GM19455 (cell line): ENCODE measurements at regions not wholly inside any gene's neighbourhood (a gene's known extent, or its start where the extent isn't known, plus 50 kb on each side); places are given as distances from the start of the nearest gene placed in this dataset.

Source experiments
- ATAC-seq: cut with Tn5 transposase; IDR thresholded peaks from one replicate; pipeline ENCODE4 v1.9.1; 2021; ENCODE audit not compliant: unreplicated experiment

DNA sequence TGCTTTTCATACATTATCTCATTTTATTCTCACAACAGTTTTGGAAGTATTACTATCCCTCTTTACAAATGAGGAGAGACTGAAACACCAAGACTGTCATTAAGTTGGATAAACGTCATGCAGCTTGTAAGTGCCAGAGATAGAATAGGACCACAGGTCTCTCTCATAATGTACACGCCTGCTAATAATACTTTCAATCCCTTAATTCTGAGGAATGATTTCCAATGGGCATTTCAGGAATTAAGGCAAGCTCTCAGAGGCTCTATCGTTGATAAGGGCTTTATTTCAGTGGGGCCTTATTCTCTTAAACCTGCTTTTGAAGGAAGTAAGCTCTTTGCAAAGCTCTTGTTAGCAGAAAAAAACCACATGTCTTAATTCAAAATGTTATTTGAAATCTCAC lies 229.1 kb downstream of the NFKBIZ start:
- no peak for ATAC-seq

DNA sequence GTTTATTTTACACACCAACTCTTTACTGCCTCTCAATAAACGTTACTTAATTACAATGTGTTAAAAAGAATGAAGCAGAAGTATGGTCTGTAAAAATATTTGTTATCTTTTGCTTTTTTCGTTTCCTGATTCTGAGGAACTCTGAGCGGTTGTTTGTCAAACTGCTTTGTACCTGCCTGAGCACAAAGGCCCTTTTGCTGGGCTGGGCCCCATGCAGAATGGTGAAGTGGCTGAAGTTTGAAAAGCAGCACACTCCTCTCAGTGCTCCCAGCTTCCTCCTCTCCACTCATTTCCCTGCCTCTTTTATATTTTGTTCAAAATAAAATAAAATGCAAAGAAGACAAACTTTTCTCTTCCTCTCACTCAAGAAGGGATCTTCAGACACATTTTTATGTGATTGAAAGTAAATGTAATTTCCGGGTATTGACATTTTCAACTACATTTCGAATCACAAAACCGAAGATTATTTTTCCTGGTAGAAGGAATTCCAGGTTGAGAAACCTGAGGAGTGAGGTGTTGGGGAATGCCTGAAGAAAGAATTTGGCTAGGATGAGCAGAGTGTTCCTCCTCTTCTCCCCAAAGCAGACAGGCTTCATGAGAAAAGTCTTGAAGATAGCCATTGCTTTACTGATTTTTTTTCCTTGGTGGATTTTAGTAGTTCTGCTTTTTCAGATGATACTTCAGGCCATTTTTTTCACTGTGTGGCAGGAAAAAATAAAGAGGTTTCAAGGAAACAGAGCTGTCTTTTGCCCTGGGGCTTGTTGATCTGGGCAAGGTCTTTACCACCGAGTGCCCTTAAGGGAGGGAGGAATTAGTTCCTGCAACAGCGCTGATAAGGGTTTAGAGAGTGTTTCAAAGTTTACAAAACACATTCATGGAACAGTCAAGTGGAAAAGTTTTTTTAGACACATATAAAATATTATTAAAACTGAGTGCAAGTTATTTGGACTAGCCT lies 229.8 kb downstream of the NFKBIZ start:
- no peak for ATAC-seq

DNA sequence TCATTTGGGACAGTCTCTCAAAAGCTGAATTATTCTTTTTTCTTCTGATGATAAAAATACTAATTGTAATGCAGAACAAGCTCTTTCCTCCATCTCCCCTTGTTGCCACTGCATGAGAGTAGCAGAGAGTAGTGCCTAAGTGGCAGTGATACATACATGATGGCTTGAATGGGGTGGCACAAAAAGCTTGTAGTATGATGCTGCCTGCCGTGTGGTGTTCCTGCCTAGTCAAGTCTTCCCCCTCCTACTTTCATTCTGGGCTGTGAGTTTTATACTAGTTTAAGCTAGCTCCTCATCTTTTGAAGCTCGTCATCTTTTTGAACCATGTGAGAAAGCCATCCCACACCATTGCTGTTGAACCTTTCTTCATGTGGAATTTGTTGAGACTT lies 230.5 kb downstream of the NFKBIZ start:
- no peak for ATAC-seq

DNA sequence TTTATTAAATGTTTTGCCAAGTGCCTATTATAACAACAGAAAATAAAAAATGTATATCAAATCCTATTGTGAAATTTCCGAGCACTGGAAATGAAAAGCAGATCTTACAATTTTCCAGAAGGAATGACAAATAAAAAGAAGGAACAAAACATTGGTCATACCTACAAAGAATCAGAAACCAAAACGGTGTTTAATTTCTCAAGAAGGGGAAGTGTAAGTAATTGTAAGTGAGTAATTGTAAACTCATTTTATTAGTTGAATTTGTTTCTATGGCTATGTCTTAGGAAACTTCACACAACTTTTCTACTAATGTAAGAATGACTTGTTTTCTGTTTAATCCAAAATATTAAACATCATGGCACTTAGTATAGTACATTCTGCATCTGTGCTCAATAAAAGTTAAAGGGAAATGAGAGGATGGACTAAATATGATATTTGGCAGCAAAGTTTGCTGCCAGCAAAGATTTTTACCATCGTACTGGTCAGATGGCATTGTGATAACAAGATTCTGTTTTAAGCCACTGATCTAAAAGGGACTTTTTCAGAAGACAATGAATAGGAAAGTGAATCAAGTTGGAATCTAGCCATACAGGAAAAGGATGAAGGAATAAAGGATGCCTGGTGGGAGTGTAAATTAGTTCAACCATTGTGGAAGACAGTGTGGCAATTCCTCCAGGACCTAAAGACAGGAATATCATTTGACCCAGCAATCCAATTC lies 232.4 kb downstream of the NFKBIZ start:
- ATAC-seq: no peak

DNA sequence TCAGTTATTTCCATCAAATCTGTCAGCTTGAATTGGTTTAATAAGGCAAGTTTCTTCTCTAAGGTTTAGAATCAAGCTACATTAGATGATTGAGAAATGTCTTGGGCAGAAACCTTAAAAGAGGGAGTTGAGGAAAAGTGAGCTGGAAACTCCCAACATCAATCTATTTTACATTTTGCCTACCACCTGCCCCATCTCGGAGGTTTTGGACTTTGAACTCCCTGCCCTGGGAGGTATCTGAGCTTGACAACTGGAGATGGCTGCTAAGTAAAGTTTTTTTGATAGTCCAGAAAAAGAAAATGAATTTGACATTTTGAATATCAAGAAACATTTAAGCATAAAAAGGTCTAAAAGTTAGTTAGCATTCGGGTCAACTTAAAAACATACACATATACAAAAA lies 234.2 kb downstream of the NFKBIZ start:
- ATAC-seq: no peak

DNA sequence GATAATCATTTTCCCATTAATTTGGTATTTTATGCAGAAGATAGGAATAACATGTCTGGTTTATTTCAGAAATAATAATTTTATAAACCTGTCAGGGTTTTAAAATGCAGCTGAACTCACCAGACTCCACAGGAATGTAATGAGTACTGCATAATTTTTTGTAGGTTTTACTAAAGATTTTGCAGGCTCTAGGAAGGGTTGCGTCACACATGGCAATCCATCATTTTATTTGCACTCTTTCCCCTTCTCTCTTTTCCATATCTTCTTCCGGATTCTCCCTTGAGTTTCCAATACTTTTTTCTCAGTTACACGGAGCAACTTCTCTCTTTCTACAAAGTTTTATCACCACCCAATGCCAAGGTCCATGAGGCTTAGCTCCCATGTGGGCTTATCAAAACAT lies 234.7 kb downstream of the NFKBIZ start:
- no peak for ATAC-seq

DNA sequence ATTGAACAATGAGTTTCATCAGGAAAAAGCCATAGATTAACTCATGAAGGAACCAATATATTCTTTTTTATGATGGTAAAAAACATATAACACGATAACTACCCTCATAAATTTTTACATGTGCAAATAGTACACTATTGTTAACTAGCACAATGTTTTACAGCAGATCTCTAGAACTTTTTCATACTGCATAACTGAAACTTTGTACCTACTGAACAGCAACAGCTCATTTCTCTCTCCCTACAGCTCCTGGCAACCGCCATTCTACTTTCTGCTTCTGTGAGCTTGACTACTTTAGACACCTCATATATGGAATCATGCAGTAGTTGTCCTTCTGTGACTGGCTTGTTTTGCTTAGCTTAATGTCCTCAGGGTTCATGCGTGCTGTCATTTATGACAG lies 235.4 kb downstream of the NFKBIZ start:
- ATAC-seq: no peak

DNA sequence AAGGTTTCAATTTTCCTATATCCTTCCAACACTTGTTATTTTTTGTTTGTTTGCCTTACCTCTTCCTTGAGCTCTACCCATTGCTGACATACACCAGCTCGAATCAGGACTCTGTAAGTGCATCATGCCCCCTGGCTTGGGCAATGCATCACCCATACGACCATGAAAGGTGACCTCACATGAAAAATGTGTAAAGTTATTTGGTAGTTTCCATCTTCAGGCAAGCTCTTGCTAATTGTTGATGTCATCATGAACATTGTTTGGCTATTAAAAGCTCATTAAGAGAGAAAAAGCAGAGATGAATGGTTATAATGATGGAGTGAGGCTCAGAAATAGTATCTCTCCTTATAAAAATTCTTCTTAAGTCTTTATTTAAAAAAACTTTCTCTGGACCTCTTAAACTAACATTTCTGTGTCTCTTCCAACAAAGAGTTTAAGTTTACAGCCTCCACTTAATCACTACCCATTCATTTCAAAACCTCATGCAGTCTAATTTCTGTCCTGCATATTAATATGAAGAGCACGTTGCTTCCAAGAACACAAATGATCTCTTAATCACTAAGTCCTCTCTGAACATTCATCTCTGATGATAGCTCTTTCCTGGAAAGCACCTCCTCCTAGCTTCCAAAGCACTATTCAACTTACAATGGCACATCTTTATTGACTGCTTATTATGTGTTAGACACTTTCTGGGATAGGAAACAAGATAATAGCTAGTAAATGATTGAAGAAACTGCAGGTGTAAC lies 236.3 kb downstream of the NFKBIZ start:
- ATAC-seq: no peak

DNA sequence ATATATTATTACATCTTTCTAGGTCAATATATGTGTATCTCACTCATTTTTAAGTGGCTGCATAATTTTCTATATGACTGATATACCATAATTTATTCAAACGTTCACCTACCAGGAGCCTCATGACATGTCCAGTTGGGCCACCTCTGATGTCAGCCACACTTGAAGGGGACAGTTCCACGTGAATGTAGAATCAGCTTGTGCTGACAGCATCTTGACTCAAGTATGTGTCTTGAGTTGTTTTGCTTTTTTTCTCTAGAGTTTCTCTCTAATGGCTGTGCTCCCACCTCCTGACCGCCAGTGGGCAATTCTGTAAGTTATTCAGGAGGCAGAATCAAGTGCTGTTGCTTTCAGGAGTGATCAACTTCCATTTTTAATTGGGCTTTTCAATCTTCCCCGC lies 237.9 kb downstream of the NFKBIZ start:
- ATAC-seq: no peak

DNA sequence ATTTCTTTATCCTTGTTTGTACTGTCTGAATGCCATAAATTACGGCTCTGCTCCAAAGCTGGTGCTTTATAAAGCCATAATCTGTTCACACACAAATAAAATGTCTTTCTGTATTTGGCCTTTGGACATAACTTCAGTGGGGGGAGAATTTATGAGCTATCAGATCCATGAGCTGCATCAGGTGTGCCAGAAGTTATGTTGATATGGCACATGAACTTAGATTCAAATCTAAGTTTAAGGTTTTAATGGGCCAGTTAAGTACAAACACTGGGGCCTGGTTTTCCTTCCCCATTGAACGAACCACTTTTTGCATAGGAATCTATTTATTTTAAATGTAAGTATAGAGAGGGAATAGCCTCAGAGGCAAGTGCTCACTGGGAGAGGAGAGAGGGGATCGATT lies 239.9 kb downstream of the NFKBIZ start:
- no peak for ATAC-seq

DNA sequence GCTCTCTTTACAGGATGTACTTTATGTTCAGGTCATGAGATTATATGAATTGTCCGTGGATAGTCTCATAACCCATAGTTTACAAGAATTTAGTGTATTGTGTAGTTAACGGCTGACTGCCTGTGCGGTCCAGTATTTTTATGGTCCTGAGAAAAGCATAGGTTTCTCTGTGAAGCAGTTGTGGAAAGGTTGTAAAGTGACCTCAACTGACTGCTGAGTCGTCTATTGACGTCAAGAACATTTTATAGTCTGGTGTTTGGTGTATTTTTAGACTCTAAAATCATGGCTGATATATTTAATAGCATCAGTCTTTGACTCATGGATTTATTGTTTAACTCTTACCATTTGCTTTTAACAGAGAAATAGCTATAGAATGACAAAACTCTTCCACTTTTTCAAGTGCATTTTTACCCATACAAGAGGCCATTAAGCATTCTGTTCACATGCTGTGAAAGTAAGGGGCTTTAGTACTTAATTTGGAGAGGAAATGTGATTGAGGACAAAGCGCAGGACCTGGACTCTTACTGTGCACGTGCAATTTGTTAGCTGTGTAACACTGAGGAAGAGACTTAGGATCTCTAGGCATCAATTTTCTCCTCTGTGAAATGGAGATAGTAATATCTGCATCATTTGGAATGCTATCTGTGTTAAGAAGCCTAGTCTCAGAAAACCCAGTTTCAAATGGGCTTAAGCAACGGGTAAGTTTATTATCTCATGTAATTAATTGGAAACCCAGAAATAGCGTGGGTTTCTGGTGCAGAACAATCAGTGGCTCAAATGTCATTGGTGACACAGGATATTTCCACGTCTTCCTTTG lies 240.8 kb downstream of the NFKBIZ start:
- no peak for ATAC-seq

DNA sequence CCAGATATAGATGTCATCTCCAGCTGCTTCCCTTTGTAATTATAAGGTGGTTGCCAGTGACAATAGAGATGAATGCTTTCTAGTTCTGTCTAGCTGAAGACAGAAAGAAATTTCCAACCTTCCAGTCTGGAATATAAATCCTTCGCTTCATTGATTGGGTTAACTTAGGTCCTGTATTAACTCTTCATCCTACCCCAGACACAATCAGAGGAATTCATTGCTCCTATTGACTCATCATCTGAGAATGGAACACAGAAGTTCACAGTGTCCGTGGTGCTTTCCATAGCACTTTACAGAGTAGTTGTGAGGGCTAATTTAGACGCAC lies 241.4 kb downstream of the NFKBIZ start:
- no peak for ATAC-seq

DNA sequence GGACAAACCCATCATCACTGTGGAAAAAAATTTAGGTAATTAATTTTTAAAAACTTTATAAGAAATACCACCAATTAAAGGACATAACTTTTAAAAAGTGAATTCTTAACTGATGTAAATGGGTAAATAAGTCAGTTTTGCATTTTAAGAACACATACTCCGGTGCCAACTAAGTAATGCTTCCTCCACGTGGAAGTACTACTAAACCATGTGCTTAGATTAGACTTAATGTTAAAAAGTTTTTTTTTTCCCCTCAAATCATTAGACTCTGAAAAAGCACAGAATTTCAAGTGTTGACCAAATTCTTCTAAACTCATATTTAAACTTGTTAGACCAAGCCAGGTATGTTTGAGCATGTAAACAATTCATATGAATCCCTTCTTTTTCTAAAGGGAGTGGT lies 242.0 kb downstream of the NFKBIZ start:
- ATAC-seq: no peak

DNA sequence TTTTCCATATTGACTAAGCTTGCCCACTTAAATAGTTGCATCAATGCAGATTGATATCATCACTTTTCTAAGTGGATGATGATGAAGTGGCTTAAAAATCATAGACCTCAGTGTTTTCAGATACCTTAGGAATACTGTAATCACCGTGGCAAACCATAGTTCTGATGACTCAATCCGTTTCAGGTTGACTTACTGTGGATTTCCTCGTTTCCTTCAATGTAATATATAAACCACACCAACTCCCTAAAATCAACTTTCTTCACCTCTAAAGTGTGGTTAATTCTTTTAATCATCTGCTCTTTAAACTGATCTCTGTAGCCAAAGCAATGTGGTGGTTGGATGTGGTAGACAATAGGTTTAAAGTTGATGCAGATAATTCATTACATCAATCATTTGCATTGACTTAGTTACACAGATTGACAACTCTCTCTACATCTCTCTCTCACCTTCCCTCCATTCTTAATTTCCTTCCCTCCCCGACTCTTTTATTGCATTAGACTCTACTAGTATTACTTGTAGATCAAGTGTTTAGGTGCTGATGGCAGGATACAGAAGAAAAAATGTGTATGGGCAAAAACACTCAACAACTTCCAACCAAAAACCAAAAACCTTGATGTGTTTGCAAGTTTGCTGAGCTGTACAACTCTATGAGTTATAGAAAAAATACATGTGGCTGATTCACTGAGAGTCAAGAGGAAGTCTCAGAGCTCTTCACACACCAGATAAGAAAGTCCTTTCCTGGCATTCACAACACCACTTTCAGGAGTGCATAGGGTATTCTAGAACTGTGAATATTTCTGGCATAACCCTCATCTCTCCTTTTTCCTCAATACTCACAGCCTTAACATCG lies 243.5 kb downstream of the NFKBIZ start:
- no peak for ATAC-seq

DNA sequence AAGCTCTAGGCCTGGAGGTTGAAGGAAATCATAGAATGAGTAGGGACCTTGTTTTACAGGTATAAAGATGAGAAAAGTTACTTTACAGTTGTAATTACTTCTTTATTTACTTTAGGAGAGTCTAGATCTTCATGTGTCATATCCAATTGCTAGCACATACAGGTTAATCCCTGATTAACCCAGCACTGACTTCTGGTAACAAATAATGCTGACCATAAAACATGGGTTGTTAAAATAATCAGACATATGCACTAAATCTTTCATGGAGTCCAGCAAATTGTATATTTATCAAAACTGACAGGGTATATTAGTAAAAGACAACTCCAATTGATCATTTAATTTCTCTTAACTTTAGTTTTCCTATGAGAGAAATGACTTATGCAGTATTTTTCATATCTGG lies 245.2 kb downstream of the NFKBIZ start:
- ATAC-seq: no peak

DNA sequence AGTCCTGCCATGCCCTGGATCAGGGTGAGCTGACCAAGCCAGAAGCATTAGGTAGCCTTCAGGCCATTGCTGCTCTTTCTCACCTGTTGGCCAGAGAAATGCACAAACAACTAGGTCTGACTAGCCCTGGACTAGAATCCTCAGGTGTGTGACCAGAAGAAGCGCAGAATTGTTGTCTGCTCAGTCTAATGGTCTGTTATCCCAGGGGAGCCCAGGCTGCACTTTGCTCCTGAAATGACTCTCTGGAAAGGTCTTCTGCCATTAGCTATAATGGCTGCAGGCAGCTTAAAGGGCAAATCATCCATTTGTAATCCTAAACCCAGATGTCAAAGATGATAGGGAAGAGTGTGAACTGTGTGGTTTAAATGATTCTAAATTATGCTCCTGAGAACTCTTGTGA lies 246.1 kb downstream of the NFKBIZ start:
- ATAC-seq: no peak

DNA sequence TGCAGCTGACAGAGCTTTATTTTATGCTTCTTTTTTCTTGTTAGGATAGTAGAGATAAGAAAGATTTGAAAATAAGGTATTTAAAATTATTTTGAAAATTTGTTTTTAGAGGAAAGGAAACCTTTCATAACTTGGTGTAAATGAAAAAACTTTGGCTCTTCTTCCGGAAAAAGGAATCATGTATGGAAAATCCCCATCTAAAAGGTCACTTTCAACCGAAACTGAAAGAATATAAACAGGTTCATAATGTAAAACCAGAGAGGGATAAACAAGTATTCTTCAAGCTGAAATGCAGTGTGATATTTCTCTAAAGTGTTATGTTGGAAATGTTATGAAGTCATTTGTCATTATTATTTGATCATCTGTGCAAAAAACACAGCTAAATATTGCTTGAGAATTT lies 246.8 kb downstream of the NFKBIZ start:
- no peak for ATAC-seq

DNA sequence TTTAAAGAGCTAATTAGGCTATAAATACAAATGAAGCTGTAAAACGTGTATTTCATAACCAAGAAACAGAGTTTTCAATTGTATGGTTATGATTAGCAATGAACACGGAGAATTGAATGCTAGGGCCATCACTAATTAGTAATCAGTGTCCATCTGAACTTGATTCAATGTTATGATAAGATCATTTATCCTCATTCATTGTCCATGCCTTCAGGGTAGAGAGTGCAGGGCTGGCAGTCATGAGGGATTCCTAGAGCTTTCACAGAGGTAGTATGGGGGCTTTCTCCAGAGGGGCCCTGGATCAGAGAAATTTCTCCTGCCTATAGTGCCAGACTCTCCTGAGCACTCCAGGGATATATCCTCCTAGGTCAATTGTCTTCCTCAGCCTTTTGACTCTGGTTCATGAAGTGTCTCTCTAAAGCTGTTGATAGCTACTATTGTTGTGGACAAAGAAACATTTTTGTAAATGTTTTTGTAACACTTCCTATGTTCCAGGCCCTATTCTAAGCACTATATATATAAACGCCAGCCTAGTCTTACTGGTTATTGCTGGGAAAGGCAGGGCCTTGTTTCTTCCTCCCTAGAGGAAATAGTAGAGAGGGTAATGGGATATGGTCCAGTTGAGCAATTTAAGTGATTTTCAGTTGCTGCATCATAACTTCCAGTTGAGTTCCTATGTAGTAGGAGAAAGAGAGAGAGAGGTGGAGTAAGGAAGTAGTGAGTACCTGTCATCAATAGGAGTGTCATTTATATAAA lies 249.0 kb downstream of the NFKBIZ start:
- no peak for ATAC-seq

DNA sequence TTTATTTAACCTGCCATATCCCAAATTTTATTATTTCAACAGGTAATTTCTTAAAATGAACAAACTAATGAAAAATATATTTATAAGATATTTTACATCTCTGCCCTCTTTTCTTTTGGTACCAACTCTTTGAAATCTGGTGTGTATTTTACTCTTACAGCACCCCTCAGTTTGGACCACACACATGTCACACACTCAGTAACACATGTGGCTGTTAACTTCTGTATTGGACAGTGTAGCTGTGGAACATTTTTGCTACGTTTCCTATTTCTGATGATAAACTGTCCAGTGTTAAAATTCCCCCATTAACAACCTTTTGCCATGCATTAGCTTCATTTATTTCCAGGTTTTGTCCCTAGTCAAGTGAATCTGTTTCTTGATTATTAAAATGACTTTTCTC lies 250.6 kb downstream of the NFKBIZ start:
- ATAC-seq: no peak
